HUDEP-2 (cell line): ENCODE measurements at regions not wholly inside any gene's neighbourhood (a gene's known extent, or its start where the extent isn't known, plus 50 kb on each side); places are given as distances from the start of the nearest gene placed in this dataset.
A peak's percentile ranks its signal among the peaks of the same experiment; 100 is the strongest.

Experiments
- DNase-seq, 76 experiments: peaks; one replicate each; lab custom pipeline; 2025; ENCODE audit not compliant: unreplicated experiment in 76 of 76; lab: John Stamatoyannopoulos, UW

- DNase-seq: peak in 36 of 76 experiments; percentile 5 to 48 (median 17)
Observed at GRCh38 chr7:140242057-140243031, 65.6 kb upstream of the KDM7A start.

GRCh38 chr7:140239653-140239935 lies 62.8 kb upstream of the KDM7A start:
- peak in 2 of 76 experiments; percentile 2 to 12 for DNase-seq

- DNase-seq: no peak
Observed at GRCh38 chr7:140238778-140239652, 62.2 kb upstream of the KDM7A start.

- no peak for DNase-seq
Observed at GRCh38 chr7:140237390-140237789, 60.6 kb upstream of the KDM7A start.

GRCh38 chr7:140236626-140237025 lies 59.8 kb upstream of the KDM7A start:
- DNase-seq: no peak

- DNase-seq: peak in 1 of 76 experiments; percentile 7
Observed at GRCh38 chr7:140235114-140235513, 58.3 kb upstream of the KDM7A start.

- no peak for DNase-seq
Observed at GRCh38 chr7:140232957-140233917, 56.5 kb upstream of the KDM7A start.

GRCh38 chr7:140231771-140232491 lies 55.1 kb upstream of the KDM7A start:
- DNase-seq: no peak

- peak in 14 of 76 experiments; percentile 3 to 36 (median 17) for DNase-seq
Observed at GRCh38 chr7:140230861-140231770, 54.3 kb upstream of the KDM7A start.

- peak in 21 of 76 experiments; percentile 4 to 56 (median 24) for DNase-seq
Observed at GRCh38 chr7:140230516-140230860, 53.7 kb upstream of the KDM7A start.

GRCh38 chr7:140229591-140230515 lies 53.1 kb upstream of the KDM7A start:
- DNase-seq: no peak

GRCh38 chr7:140229101-140229525 lies 52.3 kb upstream of the KDM7A start:
- no peak for DNase-seq
